Liver (tissue), 3 donors: ENCODE measurements at regions not wholly inside any gene's neighbourhood (a gene's known extent, or its start where the extent isn't known, plus 50 kb on each side); places are given as distances from the start of the nearest gene placed in this dataset.

Experiments used
- EGR1 ChIP-seq, 2 donors: IDR thresholded peaks; 2 replicates each; pipeline ENCODE4 v1.6.1; 2016 to 2018; ENCODE audit warnings: antibody characterized with exemption in 2 of 2, low read depth in 2 of 2
- FOXA1 ChIP-seq: IDR thresholded peaks from 2 replicates; pipeline ENCODE4 v1.6.1; 2016; ENCODE audit warnings: antibody characterized with exemption
- GABPA ChIP-seq, 2 donors: IDR thresholded peaks in 1 of 2; conservative IDR thresholded peaks in 1 of 2; 2 replicates each; pipeline ENCODE4 v1.6.1; 2016; ENCODE audit warnings: antibody characterized with exemption in 2 of 2, mild to moderate bottlenecking in 1 of 2, moderate library complexity in 1 of 2
- NR2F2 ChIP-seq: IDR thresholded peaks from 2 replicates; pipeline ENCODE4 v1.6.1; 2016; ENCODE audit warnings: antibody characterized with exemption
- RAD21 ChIP-seq, 2 donors: IDR thresholded peaks; 2 replicates each; pipeline ENCODE4 v1.6.1; 2016; ENCODE audit warnings: antibody characterized with exemption in 2 of 2, mild to moderate bottlenecking in 2 of 2
- SP1 ChIP-seq: IDR thresholded peaks from 2 replicates; pipeline ENCODE4 v1.6.1; 2018; ENCODE audit warnings: antibody characterized with exemption, mild to moderate bottlenecking
- TAF1 ChIP-seq: conservative IDR thresholded peaks from 2 replicates; pipeline ENCODE4 v1.6.1; 2016; ENCODE audit warnings: antibody characterized with exemption, mild to moderate bottlenecking
- YY1 ChIP-seq: IDR thresholded peaks from 2 replicates; pipeline ENCODE4 v1.6.1; 2016; ENCODE audit warnings: antibody characterized with exemption, mild to moderate bottlenecking
- TF ChIP-seq, protein P1 (sequence below): fragments of 150-350 bp; IDR thresholded peaks from 2 replicates; pipeline ENCODE4 v1.5.1; 2017; ENCODE audit warnings: improper control_type of control experiment, low read depth, low read length; ENCODE audit not compliant: missing input control
- TF ChIP-seq, protein P2 (sequence below): IDR thresholded peaks from 2 replicates; pipeline ENCODE4 v1.6.1; 2016; ENCODE audit warnings: antibody characterized with exemption
- TF ChIP-seq, protein P3 (sequence below): IDR thresholded peaks from 2 replicates; pipeline ENCODE4 v1.6.1; 2016; ENCODE audit warnings: antibody characterized with exemption, mild to moderate bottlenecking
- TF ChIP-seq, protein P4 (sequence below): IDR thresholded peaks from 2 replicates; pipeline ENCODE4 v1.6.1; 2016; ENCODE audit warnings: antibody characterized with exemption
- donor health status: healthy.
- donor health status: healthy.

DNA sequence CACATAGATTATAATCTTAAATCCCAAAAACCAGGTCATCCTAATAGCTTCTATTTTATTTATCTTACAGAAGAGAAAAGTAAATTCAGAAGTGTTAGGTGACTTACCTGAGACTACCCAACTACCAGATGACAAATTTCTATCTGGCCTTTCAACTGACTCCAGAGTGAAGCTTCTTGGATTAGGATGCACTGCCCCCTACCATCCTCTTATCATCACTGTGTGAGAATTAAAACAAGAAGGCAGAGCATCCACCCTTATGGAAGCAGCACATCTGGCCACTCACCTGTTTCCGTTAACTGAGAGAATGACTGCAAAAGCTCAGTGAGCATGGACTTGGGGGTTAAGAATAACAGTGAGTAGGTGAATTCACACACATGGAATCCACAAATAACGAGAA lies 502.6 kb upstream of the TECRL start:
- TF ChIP-seq RAD21 (IDR thresholded peaks at IDR 0.05), result no peak
- TF ChIP-seq GABPA (IDR thresholded peaks at IDR 0.05 in 1 of 2, conservative IDR thresholded peaks at IDR 0.05 in 1 of 2), result no peak
- TF ChIP-seq, protein P1, sequence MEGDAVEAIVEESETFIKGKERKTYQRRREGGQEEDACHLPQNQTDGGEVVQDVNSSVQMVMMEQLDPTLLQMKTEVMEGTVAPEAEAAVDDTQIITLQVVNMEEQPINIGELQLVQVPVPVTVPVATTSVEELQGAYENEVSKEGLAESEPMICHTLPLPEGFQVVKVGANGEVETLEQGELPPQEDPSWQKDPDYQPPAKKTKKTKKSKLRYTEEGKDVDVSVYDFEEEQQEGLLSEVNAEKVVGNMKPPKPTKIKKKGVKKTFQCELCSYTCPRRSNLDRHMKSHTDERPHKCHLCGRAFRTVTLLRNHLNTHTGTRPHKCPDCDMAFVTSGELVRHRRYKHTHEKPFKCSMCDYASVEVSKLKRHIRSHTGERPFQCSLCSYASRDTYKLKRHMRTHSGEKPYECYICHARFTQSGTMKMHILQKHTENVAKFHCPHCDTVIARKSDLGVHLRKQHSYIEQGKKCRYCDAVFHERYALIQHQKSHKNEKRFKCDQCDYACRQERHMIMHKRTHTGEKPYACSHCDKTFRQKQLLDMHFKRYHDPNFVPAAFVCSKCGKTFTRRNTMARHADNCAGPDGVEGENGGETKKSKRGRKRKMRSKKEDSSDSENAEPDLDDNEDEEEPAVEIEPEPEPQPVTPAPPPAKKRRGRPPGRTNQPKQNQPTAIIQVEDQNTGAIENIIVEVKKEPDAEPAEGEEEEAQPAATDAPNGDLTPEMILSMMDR, result no peak
- no peak for TF ChIP-seq EGR1 (IDR thresholded peaks at IDR 0.05; ENCODE audit: low read depth in 2 of 2)
- TF ChIP-seq, protein P2, sequence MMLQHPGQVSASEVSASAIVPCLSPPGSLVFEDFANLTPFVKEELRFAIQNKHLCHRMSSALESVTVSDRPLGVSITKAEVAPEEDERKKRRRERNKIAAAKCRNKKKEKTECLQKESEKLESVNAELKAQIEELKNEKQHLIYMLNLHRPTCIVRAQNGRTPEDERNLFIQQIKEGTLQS, result no peak
- TF ChIP-seq, protein P3, sequence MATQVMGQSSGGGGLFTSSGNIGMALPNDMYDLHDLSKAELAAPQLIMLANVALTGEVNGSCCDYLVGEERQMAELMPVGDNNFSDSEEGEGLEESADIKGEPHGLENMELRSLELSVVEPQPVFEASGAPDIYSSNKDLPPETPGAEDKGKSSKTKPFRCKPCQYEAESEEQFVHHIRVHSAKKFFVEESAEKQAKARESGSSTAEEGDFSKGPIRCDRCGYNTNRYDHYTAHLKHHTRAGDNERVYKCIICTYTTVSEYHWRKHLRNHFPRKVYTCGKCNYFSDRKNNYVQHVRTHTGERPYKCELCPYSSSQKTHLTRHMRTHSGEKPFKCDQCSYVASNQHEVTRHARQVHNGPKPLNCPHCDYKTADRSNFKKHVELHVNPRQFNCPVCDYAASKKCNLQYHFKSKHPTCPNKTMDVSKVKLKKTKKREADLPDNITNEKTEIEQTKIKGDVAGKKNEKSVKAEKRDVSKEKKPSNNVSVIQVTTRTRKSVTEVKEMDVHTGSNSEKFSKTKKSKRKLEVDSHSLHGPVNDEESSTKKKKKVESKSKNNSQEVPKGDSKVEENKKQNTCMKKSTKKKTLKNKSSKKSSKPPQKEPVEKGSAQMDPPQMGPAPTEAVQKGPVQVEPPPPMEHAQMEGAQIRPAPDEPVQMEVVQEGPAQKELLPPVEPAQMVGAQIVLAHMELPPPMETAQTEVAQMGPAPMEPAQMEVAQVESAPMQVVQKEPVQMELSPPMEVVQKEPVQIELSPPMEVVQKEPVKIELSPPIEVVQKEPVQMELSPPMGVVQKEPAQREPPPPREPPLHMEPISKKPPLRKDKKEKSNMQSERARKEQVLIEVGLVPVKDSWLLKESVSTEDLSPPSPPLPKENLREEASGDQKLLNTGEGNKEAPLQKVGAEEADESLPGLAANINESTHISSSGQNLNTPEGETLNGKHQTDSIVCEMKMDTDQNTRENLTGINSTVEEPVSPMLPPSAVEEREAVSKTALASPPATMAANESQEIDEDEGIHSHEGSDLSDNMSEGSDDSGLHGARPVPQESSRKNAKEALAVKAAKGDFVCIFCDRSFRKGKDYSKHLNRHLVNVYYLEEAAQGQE, result no peak
- TF ChIP-seq, protein P4, sequence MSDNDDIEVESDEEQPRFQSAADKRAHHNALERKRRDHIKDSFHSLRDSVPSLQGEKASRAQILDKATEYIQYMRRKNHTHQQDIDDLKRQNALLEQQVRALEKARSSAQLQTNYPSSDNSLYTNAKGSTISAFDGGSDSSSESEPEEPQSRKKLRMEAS, result no peak
- TF ChIP-seq TAF1, result no peak
- no peak for TF ChIP-seq YY1
- no peak for TF ChIP-seq NR2F2
- no peak for TF ChIP-seq FOXA1
- no peak for TF ChIP-seq SP1
